Spleen (tissue), 3 donors: ENCODE measurements at regions not wholly inside any gene's neighbourhood (a gene's known extent, or its start where the extent isn't known, plus 50 kb on each side); places are given as distances from the start of the nearest gene placed in this dataset.

Source experiments
- POLR2A ChIP-seq, 3 donors: fragments of 450-650 bp; IDR thresholded peaks; one replicate each; pipeline ENCODE4 v1.5.1; 2017; ENCODE audit warnings: antibody characterized with exemption in 3 of 3, mild to moderate bottlenecking in 1 of 3
- POLR2AphosphoS5 ChIP-seq, 3 donors: sonication (generic); formaldehyde crosslinking; IDR thresholded peaks; one replicate each; pipeline ENCODE4 v1.5.1; 2017; ENCODE audit warnings: antibody characterized with exemption in 3 of 3

DNA sequence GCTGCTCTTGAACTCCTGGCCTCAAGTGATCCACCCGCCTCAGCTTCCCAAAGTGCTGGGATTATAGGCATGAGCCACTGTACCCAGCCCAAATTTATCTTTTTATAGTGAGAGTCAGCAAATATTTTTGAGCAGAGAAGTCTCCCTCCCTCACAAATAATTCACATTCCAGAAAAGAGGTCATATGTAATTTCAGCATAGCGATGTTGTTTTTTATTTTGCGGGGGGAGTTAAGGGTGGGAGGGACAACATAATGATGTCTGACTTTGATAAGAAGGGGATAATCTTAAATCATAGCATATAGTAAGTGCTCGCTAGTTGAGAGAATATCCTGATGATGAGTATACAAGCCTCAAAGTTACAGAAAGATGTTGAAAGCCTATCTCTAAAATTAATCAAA, 1090.2 kb upstream of the ACVR2A start:
- TF ChIP-seq POLR2A (IDR thresholded peaks at IDR 0.05), result no peak
- no peak for TF ChIP-seq POLR2AphosphoS5 (IDR thresholded peaks at IDR 0.05)
